Endodermal cell (in vitro differentiated cells): ENCODE measurements at regions not wholly inside any gene's neighbourhood (a gene's known extent, or its start where the extent isn't known, plus 50 kb on each side); places are given as distances from the start of the nearest gene placed in this dataset.

ENCODE experiments used
- DNase-seq: peaks from one replicate; pipeline ENCODE4 v3.0.0-alpha.2; 2017
- H3K27ac ChIP-seq: 2 replicates; pipeline ENCODE4 v1.5.1; 2013; ENCODE audit warnings: mild to moderate bottlenecking, low read depth, low read length, moderate library complexity
- H3K27me3 ChIP-seq: 2 replicates; pipeline ENCODE4 v1.6.1; 2013; ENCODE audit warnings: mild to moderate bottlenecking, low read length, moderate library complexity; ENCODE audit not compliant: insufficient read depth, control insufficient read depth, poor library complexity, severe bottlenecking
- H3K36me3 ChIP-seq: 2 replicates; pipeline ENCODE4 v1.7.0; 2013; ENCODE audit warnings: mild to moderate bottlenecking, low read length, moderate library complexity; ENCODE audit not compliant: control insufficient read depth, insufficient read depth
- H3K4me1 ChIP-seq: one replicate; pipeline ENCODE4 v1.7.0; 2013; ENCODE audit warnings: low read length; ENCODE audit not compliant: control insufficient read depth, insufficient read depth
- H3K4me3 ChIP-seq: 2 replicates; pipeline ENCODE4 v1.5.1; 2013; ENCODE audit warnings: mild to moderate bottlenecking, low read length, moderate library complexity
- H3K9ac ChIP-seq: 2 replicates; pipeline ENCODE4 v1.6.1; 2013; ENCODE audit warnings: mild to moderate bottlenecking, low read length, moderate library complexity; ENCODE audit not compliant: poor library complexity, severe bottlenecking; ENCODE audit errors: extremely low read depth
- H3K9me3 ChIP-seq: 2 replicates; pipeline ENCODE4 v1.6.1; 2013; ENCODE audit warnings: mild to moderate bottlenecking, low read length, moderate library complexity; ENCODE audit not compliant: control insufficient read depth
- H3K27ac Mint-ChIP-seq: 2 replicates; pipeline ENCODE4 v1.8.0; 2020; ENCODE audit warnings: mixed read lengths
- H3K27me3 Mint-ChIP-seq: 2 replicates; pipeline ENCODE4 v1.8.0; 2021; ENCODE audit warnings: mild to moderate bottlenecking, mixed read lengths; ENCODE audit not compliant: insufficient read depth
- H3K36me3 Mint-ChIP-seq: 2 replicates; pipeline ENCODE4 v1.8.0; 2020; ENCODE audit warnings: low read depth, mixed read lengths
- H3K4me1 Mint-ChIP-seq: 2 replicates; pipeline ENCODE4 v1.8.0; 2020; ENCODE audit warnings: mixed read lengths
- H3K4me3 Mint-ChIP-seq: 2 replicates; pipeline ENCODE4 v1.8.0; 2020; ENCODE audit warnings: mild to moderate bottlenecking, moderate library complexity, mixed read lengths
- H3K9me3 Mint-ChIP-seq: 2 replicates; pipeline ENCODE4 v1.8.0; 2020; ENCODE audit warnings: mild to moderate bottlenecking, mixed read lengths
- CTCF ChIP-seq: fragments of 200-600 bp; sonication (generic); conservative IDR thresholded peaks from 2 replicates; pipeline ENCODE4 v1.5.0; 2021; ENCODE audit warnings: antibody characterized with exemption, mild to moderate bottlenecking
- WGBS, 2 experiments: methylation state at CpG; one replicate each; pipeline versions ENCODE4 v1.1.5 to v1.1.7; 2013; ENCODE audit warnings: missing lambda C conversion rate in 2 of 2, mixed read lengths in 1 of 2; ENCODE audit not compliant: insufficient coverage in 1 of 2, insufficient read length in 1 of 2; 5-methylcytosine and 5-hydroxymethylcytosine counted together

- Mint-ChIP-seq H3K27me3 (no peaks in the 10 kb centered on the region), H3K9me3 (no peaks in the 10 kb centered on the region), H3K36me3 (no peaks in the 10 kb centered on the region), H3K4me1 (no peaks in the 10 kb centered on the region), H3K4me3 (no peak overlapping the region), H3K27ac (no peak overlapping the region)
- Histone ChIP-seq H3K9ac (no peak overlapping the region), H3K4me3 (no peak overlapping the region), H3K4me1 (no peaks in the 10 kb centered on the region), H3K36me3 (no peaks in the 10 kb centered on the region), H3K27me3 (no peaks in the 10 kb centered on the region), H3K9me3 (no peaks in the 10 kb centered on the region), H3K27ac (no peak overlapping the region)
- WGBS, 2 experiments, result 97 to 100% methylated on average over 2 to 3 of the region's 3 CpGs
- TF ChIP-seq CTCF, result no peak
- no peak for DNase-seq
Observed at GRCh38 chr7:81098213-81098612, 179.4 kb upstream of the SEMA3C start.

- H3K4me1 Mint-ChIP-seq, result no peaks in the 10 kb centered on the region
- peaks cover 3% of the 10 kb centered on the region for H3K9me3 Mint-ChIP-seq
- H3K9ac ChIP-seq, result no peak overlapping the region
- no peaks in the 10 kb centered on the region for H3K4me1 ChIP-seq
- no peak overlapping the region for H3K27ac Mint-ChIP-seq
- H3K36me3 ChIP-seq, result no peaks in the 10 kb centered on the region
- no peaks in the 10 kb centered on the region for H3K27me3 Mint-ChIP-seq
- no peak overlapping the region for H3K4me3 ChIP-seq
- H3K27me3 ChIP-seq, result no peaks in the 10 kb centered on the region
- H3K4me3 Mint-ChIP-seq, result no peak overlapping the region
- H3K27ac ChIP-seq, result no peak overlapping the region
- H3K36me3 Mint-ChIP-seq, result no peaks in the 10 kb centered on the region
- no peak for DNase-seq
- WGBS, 2 experiments, result 83 to 84% methylated on average over 2 to 3 of the region's 3 CpGs
- TF ChIP-seq CTCF, result no peak
- peaks cover 4% of the 10 kb centered on the region for H3K9me3 ChIP-seq
Observed at GRCh38 chr7:81094952-81095351, 176.1 kb upstream of the SEMA3C start.

- Histone ChIP-seq H3K4me1 (no peaks in the 10 kb centered on the region), H3K9me3 (peaks cover 8% of the 10 kb centered on the region), H3K4me3 (no peak overlapping the region), H3K9ac (no peak overlapping the region), H3K27me3 (no peaks in the 10 kb centered on the region), H3K36me3 (no peaks in the 10 kb centered on the region), H3K27ac (no peak overlapping the region)
- Mint-ChIP-seq H3K9me3 (peaks cover 13% of the 10 kb centered on the region), H3K27ac (no peak overlapping the region), H3K36me3 (no peaks in the 10 kb centered on the region), H3K4me3 (no peak overlapping the region), H3K4me1 (no peaks in the 10 kb centered on the region), H3K27me3 (no peaks in the 10 kb centered on the region)
- TF ChIP-seq CTCF, result no peak
- DNase-seq, result no peak
Observed at GRCh38 chr7:81081616-81082015, 162.8 kb upstream of the SEMA3C start.
